IMR-90 (cell line): ENCODE measurements at regions not wholly inside any gene's neighbourhood (a gene's known extent, or its start where the extent isn't known, plus 50 kb on each side); places are given as distances from the start of the nearest gene placed in this dataset.

Experiments
- ATAC-seq: fragments of 200-7000 bp; cut with Tn5 transposase; 2 replicates; pipeline ENCODE4 v1.9.1; 2020; ENCODE audit warnings: low read depth, mild to moderate bottlenecking, moderate library complexity
- BruUV-seq: library from RNA; stranded (reverse); fragments of 400-500 nt; replicated peaks from 2 replicates; lab custom pipeline; 2021; lab: Mats Ljungman, UMichigan
- CTCF ChIA-PET: fragments of 300-600 bp; formaldehyde crosslinking; extraction: SDS; loops from one replicate; lab custom pipeline; 2021; ENCODE audit warnings: antibody characterized with exemption; lab: Yijun Ruan, JAX
- POLR2A ChIA-PET: fragments of 300-600 bp; sonication (Branson Sonifier 250); formaldehyde crosslinking; loops from one replicate; lab custom pipeline; 2022; ENCODE audit warnings: antibody characterized with exemption; ENCODE audit not compliant: unreplicated experiment; lab: Charles Lee
- DNase-seq: peaks from one replicate; pipeline ENCODE4 v3.0.0; 2013
- H2AFZ ChIP-seq: replicated peaks from 2 replicates; pipeline ENCODE3; 2013; ENCODE audit warnings: low read length, mild to moderate bottlenecking; ENCODE audit not compliant: poor library complexity
- H2AK5ac ChIP-seq: 2 replicates; pipeline ENCODE4 v1.6.1; 2013; ENCODE audit warnings: low read depth, low read length, inconsistent platforms
- H2AK9ac ChIP-seq: replicated peaks from 2 replicates; pipeline ENCODE3; 2013; ENCODE audit warnings: mild to moderate bottlenecking, low read depth, low read length, moderate library complexity; ENCODE audit not compliant: poor library complexity
- H2BK120ac ChIP-seq: 2 replicates; pipeline ENCODE4 v1.6.1; 2013; ENCODE audit warnings: low read depth, low read length, inconsistent platforms
- H2BK15ac ChIP-seq: 3 replicates; pipeline ENCODE4 v1.6.1; 2013; ENCODE audit warnings: low read depth, low read length, inconsistent platforms
- H2BK20ac ChIP-seq: 2 replicates; pipeline ENCODE4 v1.6.1; 2013; ENCODE audit warnings: low read depth, mild to moderate bottlenecking, inconsistent platforms, low read length, moderate library complexity
- H2BK5ac ChIP-seq: 2 replicates; pipeline ENCODE4 v1.6.1; 2013; ENCODE audit warnings: mild to moderate bottlenecking, low read depth, low read length, inconsistent platforms; ENCODE audit not compliant: poor library complexity, severe bottlenecking
- H3K14ac ChIP-seq: replicated peaks from 2 replicates; pipeline ENCODE4 v1.6.1; 2013; ENCODE audit warnings: low read depth, low read length, inconsistent platforms
- H3K18ac ChIP-seq: 2 replicates; pipeline ENCODE4 v1.6.1; 2013; ENCODE audit warnings: low read depth, low read length, control low read depth
- H3K23ac ChIP-seq: 2 replicates; pipeline ENCODE4 v1.6.1; 2013; ENCODE audit warnings: low read depth, low read length, inconsistent platforms
- H3K27ac ChIP-seq: 2 replicates; pipeline ENCODE4 v1.5.1; 2013; ENCODE audit warnings: mild to moderate bottlenecking, control low read depth, low read length; ENCODE audit not compliant: insufficient read depth
- H3K27me3 ChIP-seq: 2 replicates; pipeline ENCODE4 v1.6.1; 2013; ENCODE audit warnings: low read length; ENCODE audit not compliant: control insufficient read depth, insufficient read depth
- H3K36me3 ChIP-seq: 2 replicates; pipeline ENCODE4 v1.6.1; 2013; ENCODE audit warnings: low read length, mixed read lengths; ENCODE audit not compliant: control insufficient read depth, insufficient read depth
- H3K4ac ChIP-seq: 2 replicates; pipeline ENCODE4 v1.6.1; 2013; ENCODE audit warnings: low read depth, low read length, inconsistent platforms
- H3K4me1 ChIP-seq: 2 replicates; pipeline ENCODE4 v1.6.1; 2013; ENCODE audit warnings: low read length, mixed read lengths; ENCODE audit not compliant: control insufficient read depth, insufficient read depth
- H3K4me2 ChIP-seq: 2 replicates; pipeline ENCODE4 v1.6.1; 2013; ENCODE audit warnings: low read depth, mild to moderate bottlenecking, control low read depth, low read length, moderate library complexity
- H3K4me3 ChIP-seq: 2 replicates; pipeline ENCODE4 v1.5.1; 2013; ENCODE audit warnings: low read depth, mild to moderate bottlenecking, control low read depth, low read length, moderate library complexity; ENCODE audit not compliant: insufficient read depth
- H3K56ac ChIP-seq: 2 replicates; pipeline ENCODE4 v1.6.1; 2013; ENCODE audit warnings: low read length, inconsistent platforms; ENCODE audit not compliant: insufficient read depth; ENCODE audit errors: extremely low read depth
- H3K79me1 ChIP-seq, 2 experiments: 2 replicates each; pipeline ENCODE4 v1.6.1; 2013; ENCODE audit warnings: low read length in 2 of 2, inconsistent platforms in 1 of 2, low read depth in 1 of 2
- H3K9ac ChIP-seq: 2 replicates; pipeline ENCODE4 v1.6.1; 2013; ENCODE audit warnings: low read depth, low read length, control low read depth
- H3K9me1 ChIP-seq: 2 replicates; pipeline ENCODE4 v1.6.1; 2013; ENCODE audit warnings: low read length, inconsistent platforms; ENCODE audit not compliant: insufficient read depth
- H3K9me3 ChIP-seq: 2 replicates; pipeline ENCODE4 v1.6.1; 2013; ENCODE audit warnings: low read length; ENCODE audit not compliant: control insufficient read depth, insufficient read depth
- H4K20me1 ChIP-seq: 2 replicates; pipeline ENCODE4 v1.6.1; 2013; ENCODE audit warnings: low read length, inconsistent platforms; ENCODE audit not compliant: insufficient read depth
- H4K5ac ChIP-seq: 2 replicates; pipeline ENCODE4 v1.6.1; 2013; ENCODE audit warnings: mild to moderate bottlenecking, low read depth, low read length, control low read depth
- H4K8ac ChIP-seq, 2 experiments: 2 replicates each; pipeline ENCODE4 v1.6.1; 2013; ENCODE audit warnings: low read depth in 2 of 2, low read length in 2 of 2, control low read depth in 1 of 2, inconsistent platforms in 1 of 2
- H4K91ac ChIP-seq: 2 replicates; pipeline ENCODE4 v1.6.1; 2013; ENCODE audit warnings: low read depth, low read length, inconsistent platforms; ENCODE audit not compliant: insufficient read depth
- BHLHE40 ChIP-seq: fragments of 150-350 bp; IDR thresholded peaks from 2 replicates; pipeline ENCODE4 v1.6.1; 2016; ENCODE audit warnings: mild to moderate bottlenecking, low read depth, low read length
- CEBPB ChIP-seq: IDR thresholded peaks from 2 replicates; pipeline ENCODE4 v1.6.1; 2012; ENCODE audit warnings: low read depth, low read length, improper control_type of control experiment
- CHD1 ChIP-seq: IDR thresholded peaks from 2 replicates; pipeline ENCODE4 v1.6.1; 2012; ENCODE audit warnings: low read depth, low read length, improper control_type of control experiment
- CTCF ChIP-seq: conservative IDR thresholded peaks from 2 replicates; pipeline ENCODE4 v1.5.1; 2012; ENCODE audit warnings: mild to moderate bottlenecking, low read depth, low read length, improper control_type of control experiment
- ELK1 ChIP-seq: fragments of 150-350 bp; IDR thresholded peaks from 2 replicates; pipeline ENCODE4 v1.6.1; 2016; ENCODE audit warnings: low read depth, mild to moderate bottlenecking, low read length, moderate library complexity, borderline replicate concordance
- FOS ChIP-seq: fragments of 150-350 bp; IDR thresholded peaks from 2 replicates; pipeline ENCODE4 v1.6.1; 2016; ENCODE audit warnings: low read depth, low read length
- MAFK ChIP-seq: IDR thresholded peaks from 2 replicates; pipeline ENCODE4 v1.6.1; 2012; ENCODE audit warnings: low read depth, low read length, improper control_type of control experiment
- MAZ ChIP-seq: IDR thresholded peaks from 2 replicates; pipeline ENCODE4 v1.6.1; 2012; ENCODE audit warnings: low read depth, mild to moderate bottlenecking, low read length, improper control_type of control experiment, moderate library complexity, borderline replicate concordance
- MXI1 ChIP-seq: IDR thresholded peaks from 2 replicates; pipeline ENCODE4 v1.6.1; 2012; ENCODE audit warnings: low read depth, mild to moderate bottlenecking, low read length, moderate library complexity, borderline replicate concordance
- NFE2L2 ChIP-seq: fragments of 150-350 bp; IDR thresholded peaks from 2 replicates; pipeline ENCODE4 v1.6.1; 2016; ENCODE audit warnings: low read depth, mild to moderate bottlenecking, low read length
- POLR2A ChIP-seq: IDR thresholded peaks from 2 replicates; pipeline ENCODE4 v1.6.1; 2012; ENCODE audit warnings: mild to moderate bottlenecking, low read depth, low read length
- RAD21 ChIP-seq: IDR thresholded peaks from 2 replicates; pipeline ENCODE4 v1.6.1; 2012; ENCODE audit warnings: low read length, improper control_type of control experiment
- RCOR1 ChIP-seq: IDR thresholded peaks from 2 replicates; pipeline ENCODE4 v1.6.1; 2012; ENCODE audit warnings: mild to moderate bottlenecking, low read length, improper control_type of control experiment; ENCODE audit not compliant: insufficient replicate concordance
- RFX5 ChIP-seq: IDR thresholded peaks from 2 replicates; pipeline ENCODE4 v1.8.0; 2012; ENCODE audit warnings: low read depth, mild to moderate bottlenecking, low read length, moderate library complexity
- SMC3 ChIP-seq: fragments of 150-350 bp; IDR thresholded peaks from 2 replicates; pipeline ENCODE4 v1.6.1; 2016; ENCODE audit warnings: low read depth, mild to moderate bottlenecking, antibody characterized with exemption, low read length, moderate library complexity
- WGBS, 2 experiments: methylation state at CpG; one replicate each; pipeline versions ENCODE4 v1.1.5 to v1.1.7; 2013; ENCODE audit warnings: missing lambda C conversion rate in 2 of 2; ENCODE audit not compliant: insufficient read length in 1 of 2; ENCODE audit errors: extremely low coverage in 2 of 2; 5-methylcytosine and 5-hydroxymethylcytosine counted together
- dilution Hi-C: fragments of 300-500 bp; cut with HindIII; formaldehyde crosslinking; loops from one replicate; pipeline ENCODE4 v1.14.3; 2018; ENCODE audit warnings: low sequenced_read_pairs; ENCODE audit not compliant: unreplicated experiment
- in situ Hi-C: fragments of 300-500 bp; cut with MboI; formaldehyde crosslinking; loops from 3 replicates; pipeline ENCODE4 v1.14.3; 2019; ENCODE audit warnings: low sequenced_read_pairs, inconsistent platforms, mixed read lengths
- intact Hi-C: fragments of 100-400 bp; cut with micrococcal nuclease; formaldehyde crosslinking; loops from 2 replicates; pipeline ENCODE4 v1.10.0; 2022
- TF ChIP-seq, protein P1 (sequence below): fragments of 150-350 bp; IDR thresholded peaks from 2 replicates; pipeline ENCODE4 v1.6.1; 2017; ENCODE audit warnings: mild to moderate bottlenecking, antibody characterized with exemption, low read length, low read depth

GRCh38 chr6:21523652-21524051 is 69.9 kb upstream of the SOX4 start:
- no peak for ATAC-seq

More at GRCh38 chr6:21523652-21524051, 69.9 kb upstream of the SOX4 start:
- no peaks in the 10 kb centered on the region for H3K36me3 ChIP-seq
- no peaks in the 10 kb centered on the region for H3K79me1 ChIP-seq
- H2AFZ ChIP-seq, result no peak overlapping the region
- TF ChIP-seq ELK1 (no peak), POLR2A (no peak), NFE2L2 (no peak), BHLHE40 (no peak), MXI1 (no peak), FOS (no peak), CHD1 (no peak), SMC3 (no peak), RAD21 (no peak), RCOR1 (no peak), RFX5 (no peak), CTCF (no peak), CEBPB (no peak), MAZ (no peak), MAFK (no peak)
- TF ChIP-seq, protein P1, sequence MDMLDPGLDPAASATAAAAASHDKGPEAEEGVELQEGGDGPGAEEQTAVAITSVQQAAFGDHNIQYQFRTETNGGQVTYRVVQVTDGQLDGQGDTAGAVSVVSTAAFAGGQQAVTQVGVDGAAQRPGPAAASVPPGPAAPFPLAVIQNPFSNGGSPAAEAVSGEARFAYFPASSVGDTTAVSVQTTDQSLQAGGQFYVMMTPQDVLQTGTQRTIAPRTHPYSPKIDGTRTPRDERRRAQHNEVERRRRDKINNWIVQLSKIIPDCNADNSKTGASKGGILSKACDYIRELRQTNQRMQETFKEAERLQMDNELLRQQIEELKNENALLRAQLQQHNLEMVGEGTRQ, result no peak
- no peak overlapping the region for H2AK9ac ChIP-seq
- no peak overlapping the region for H3K9ac ChIP-seq
- H3K4me3 ChIP-seq, result no peak overlapping the region
- H2BK15ac ChIP-seq, result no peak overlapping the region
- H3K4me2 ChIP-seq, result no peak overlapping the region
- dilution Hi-C loops, result no loop called here
- H3K23ac ChIP-seq, result no peak overlapping the region
- H2BK120ac ChIP-seq, result no peak overlapping the region
- WGBS, 2 experiments, result 56% methylated on average over 2 of the region's 3 CpGs; no CpG with 5 or more reads in 1 of the 2 experiments
- H2AK5ac ChIP-seq, result no peak overlapping the region
- no peak overlapping the region for H2BK5ac ChIP-seq
- no peak overlapping the region for H3K14ac ChIP-seq
- no peaks in the 10 kb centered on the region for H3K9me3 ChIP-seq
- H4K20me1 ChIP-seq, result no peaks in the 10 kb centered on the region
- in situ Hi-C loops, result no loop called here
- H3K4me1 ChIP-seq, result no peaks in the 10 kb centered on the region
- CTCF ChIA-PET, result no interaction called here
- no peak overlapping the region for H3K56ac ChIP-seq
- BruUV-seq, result no TSS peak
- H4K5ac ChIP-seq, result no peak overlapping the region
- intact Hi-C loops, result no loop called here
- H2BK20ac ChIP-seq, result no peak overlapping the region
- H3K27ac ChIP-seq, result no peak overlapping the region
- no peak overlapping the region for H3K18ac ChIP-seq
- H4K8ac ChIP-seq, result no peak overlapping the region
- peaks cover 5% of the 10 kb centered on the region for H3K27me3 ChIP-seq
- H3K4ac ChIP-seq, result no peak overlapping the region
- no peak for DNase-seq
- H3K9me1 ChIP-seq, result no peaks in the 10 kb centered on the region
- POLR2A ChIA-PET, result no interaction called here
- no peak overlapping the region for H4K91ac ChIP-seq
